ENCODE measurements at regions not wholly inside any gene's neighbourhood (a gene's known extent, or its start where the extent isn't known, plus 50 kb on each side); places are given as distances from the start of the nearest gene placed in this dataset.

DNA sequence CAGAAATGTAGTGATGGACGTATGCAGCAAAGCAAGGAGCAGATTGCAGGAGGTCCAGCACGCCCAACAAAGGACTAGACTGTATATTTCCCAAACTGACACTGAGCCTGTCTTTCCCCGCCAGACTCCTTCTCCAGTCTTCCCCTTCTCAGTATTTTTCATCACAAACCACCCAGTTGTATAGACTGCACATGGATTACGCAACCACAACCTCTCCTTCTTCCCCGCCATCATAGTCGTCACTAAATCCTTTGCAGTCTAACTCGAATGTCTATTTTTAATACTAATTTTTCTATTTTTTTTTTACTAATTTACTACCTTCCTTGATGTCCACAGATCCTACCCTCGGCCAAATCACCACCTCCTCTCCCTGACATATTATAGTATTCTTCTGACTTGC is 105.4 kb downstream of the MTNR1A start:
- no peaks in the 10 kb centered on the region for H3K36me3 ChIP-seq
- H3K4me3 ChIP-seq: no peak overlapping the region
- WGBS, 5 donors: 70 to 85% (median 79%) methylated on average over 8 of the region's 8 CpGs
- H3K9me3 ChIP-seq: peaks cover 8 to 38% (median 34%) of the 10 kb centered on the region in 8 donors
- no peak overlapping the region for H3K27ac ChIP-seq
- TF ChIP-seq, protein P1, sequence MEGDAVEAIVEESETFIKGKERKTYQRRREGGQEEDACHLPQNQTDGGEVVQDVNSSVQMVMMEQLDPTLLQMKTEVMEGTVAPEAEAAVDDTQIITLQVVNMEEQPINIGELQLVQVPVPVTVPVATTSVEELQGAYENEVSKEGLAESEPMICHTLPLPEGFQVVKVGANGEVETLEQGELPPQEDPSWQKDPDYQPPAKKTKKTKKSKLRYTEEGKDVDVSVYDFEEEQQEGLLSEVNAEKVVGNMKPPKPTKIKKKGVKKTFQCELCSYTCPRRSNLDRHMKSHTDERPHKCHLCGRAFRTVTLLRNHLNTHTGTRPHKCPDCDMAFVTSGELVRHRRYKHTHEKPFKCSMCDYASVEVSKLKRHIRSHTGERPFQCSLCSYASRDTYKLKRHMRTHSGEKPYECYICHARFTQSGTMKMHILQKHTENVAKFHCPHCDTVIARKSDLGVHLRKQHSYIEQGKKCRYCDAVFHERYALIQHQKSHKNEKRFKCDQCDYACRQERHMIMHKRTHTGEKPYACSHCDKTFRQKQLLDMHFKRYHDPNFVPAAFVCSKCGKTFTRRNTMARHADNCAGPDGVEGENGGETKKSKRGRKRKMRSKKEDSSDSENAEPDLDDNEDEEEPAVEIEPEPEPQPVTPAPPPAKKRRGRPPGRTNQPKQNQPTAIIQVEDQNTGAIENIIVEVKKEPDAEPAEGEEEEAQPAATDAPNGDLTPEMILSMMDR (IDR thresholded peaks at IDR 0.05 in 8 of 11, conservative IDR thresholded peaks at IDR 0.05 in 3 of 11): no peak
- TF ChIP-seq POLR2AphosphoS5 (IDR thresholded peaks at IDR 0.05) (no peak), POLR2A (IDR thresholded peaks at IDR 0.05) (no peak)
- H3K27me3 ChIP-seq (replicated peaks in 1 of 7): no peaks in the 10 kb centered on the region
- H3K4me1 ChIP-seq: no peaks in the 10 kb centered on the region
- no peak for DNase-seq
- intact Hi-C loops (cut with DNase I; ENCODE audit: low total_unique reads): no loop called here

DNA sequence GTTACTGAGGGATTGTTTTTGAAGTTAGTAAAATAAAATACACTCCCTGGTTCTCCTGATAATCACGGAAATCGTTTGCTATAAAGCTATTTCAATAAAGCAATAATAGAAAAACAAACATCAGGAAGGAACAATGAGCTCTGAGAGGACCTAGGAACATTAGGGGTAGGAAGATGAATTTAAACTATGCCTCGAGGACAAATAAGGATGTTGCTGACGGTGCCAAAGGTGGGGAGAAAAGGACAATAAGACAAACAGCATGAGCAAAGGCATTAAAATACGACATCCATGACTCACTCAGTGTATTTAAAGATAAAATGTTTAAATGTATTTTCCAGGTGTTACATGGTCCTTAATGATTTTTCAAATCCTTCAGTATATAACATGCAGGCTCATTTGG is 110.3 kb downstream of the MTNR1A start:
- 72 to 89% (median 75%) methylated on average over 5 of the region's 5 CpGs for WGBS, 5 donors
- DNase-seq: no peak
- peaks cover 0 to 4% (median under 1%) of the 10 kb centered on the region in 8 donors for H3K9me3 ChIP-seq
- no peak overlapping the region for H3K4me3 ChIP-seq
- no peaks in the 10 kb centered on the region for H3K36me3 ChIP-seq
- H3K27me3 ChIP-seq (replicated peaks in 1 of 7): no peaks in the 10 kb centered on the region
- no peaks in the 10 kb centered on the region for H3K4me1 ChIP-seq
- intact Hi-C loops (cut with DNase I; ENCODE audit: low total_unique reads): no loop called here
- no peak overlapping the region for H3K27ac ChIP-seq
- TF ChIP-seq POLR2A (IDR thresholded peaks at IDR 0.05) (no peak), POLR2AphosphoS5 (IDR thresholded peaks at IDR 0.05) (no peak)
- TF ChIP-seq, protein P1 (IDR thresholded peaks at IDR 0.05 in 8 of 11, conservative IDR thresholded peaks at IDR 0.05 in 3 of 11): no peak

DNA sequence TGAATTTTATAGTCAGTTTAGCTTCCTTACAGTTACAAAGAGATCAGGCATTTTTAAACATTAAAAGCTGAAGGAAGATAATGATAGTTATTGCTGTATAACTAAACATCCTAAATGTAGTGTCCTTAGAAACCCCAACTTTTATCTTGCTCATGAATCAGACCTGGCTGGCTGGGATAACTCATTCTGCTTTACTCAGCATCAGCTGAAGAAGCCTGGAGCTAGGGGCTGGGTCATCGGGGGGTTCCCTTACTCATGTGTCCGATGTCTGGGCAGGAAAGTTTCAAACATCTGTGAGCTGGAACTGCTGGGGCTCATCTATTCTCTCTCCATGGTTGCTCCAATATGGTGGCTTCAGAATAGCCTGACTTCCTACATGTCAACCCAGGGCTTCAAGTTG is 113.9 kb downstream of the MTNR1A start:
- H3K9me3 ChIP-seq: peaks cover 0 to 13% (median 4%) of the 10 kb centered on the region in 8 donors
- no peaks in the 10 kb centered on the region for H3K4me1 ChIP-seq
- H3K4me3 ChIP-seq: no peak overlapping the region
- WGBS, 5 donors: 78 to 96% (median 92%) methylated on average over 2 of the region's 2 CpGs
- no peak for DNase-seq
- TF ChIP-seq, protein P1 (IDR thresholded peaks at IDR 0.05 in 8 of 11, conservative IDR thresholded peaks at IDR 0.05 in 3 of 11): no peak
- TF ChIP-seq POLR2AphosphoS5 (IDR thresholded peaks at IDR 0.05) (no peak), POLR2A (IDR thresholded peaks at IDR 0.05) (no peak)
- H3K36me3 ChIP-seq: no peaks in the 10 kb centered on the region
- intact Hi-C loops (cut with DNase I; ENCODE audit: low total_unique reads): no loop called here
- no peak overlapping the region for H3K27ac ChIP-seq
- no peaks in the 10 kb centered on the region for H3K27me3 ChIP-seq (replicated peaks in 1 of 7)

DNA sequence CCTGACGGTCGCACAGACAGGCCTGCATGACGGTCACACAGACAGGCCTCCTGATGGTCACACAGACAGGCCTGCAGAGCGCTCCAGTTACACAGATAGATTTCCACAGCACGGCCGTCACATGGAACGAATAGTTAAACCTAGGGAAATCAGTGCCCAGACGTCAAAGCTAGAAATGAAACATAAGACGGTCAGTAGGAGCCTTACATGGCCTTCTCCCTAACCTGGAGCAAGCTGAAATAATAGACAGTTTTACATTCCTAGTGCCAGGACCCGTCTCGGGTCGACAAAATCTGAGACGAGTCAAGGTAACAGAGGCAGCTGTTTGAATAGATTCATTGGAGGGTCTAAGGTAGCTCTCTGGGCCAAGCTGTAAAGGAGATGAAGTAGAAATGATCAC is 126.9 kb downstream of the MTNR1A start:
- H3K4me3 ChIP-seq: no peak overlapping the region
- H3K4me1 ChIP-seq: no peaks in the 10 kb centered on the region
- H3K9me3 ChIP-seq: peaks cover 0 to 2% (median 0%) of the 10 kb centered on the region in 8 donors
- H3K27ac ChIP-seq: no peak overlapping the region
- intact Hi-C loops (cut with DNase I; ENCODE audit: low total_unique reads): no loop called here
- TF ChIP-seq POLR2AphosphoS5 (IDR thresholded peaks at IDR 0.05): no peak
- H3K27me3 ChIP-seq (replicated peaks in 1 of 7): no peaks in the 10 kb centered on the region
- DNase-seq: no peak
- WGBS, 5 donors: 86 to 93% (median 91%) methylated on average over 13 of the region's 13 CpGs
- H3K36me3 ChIP-seq: no peaks in the 10 kb centered on the region

DNA sequence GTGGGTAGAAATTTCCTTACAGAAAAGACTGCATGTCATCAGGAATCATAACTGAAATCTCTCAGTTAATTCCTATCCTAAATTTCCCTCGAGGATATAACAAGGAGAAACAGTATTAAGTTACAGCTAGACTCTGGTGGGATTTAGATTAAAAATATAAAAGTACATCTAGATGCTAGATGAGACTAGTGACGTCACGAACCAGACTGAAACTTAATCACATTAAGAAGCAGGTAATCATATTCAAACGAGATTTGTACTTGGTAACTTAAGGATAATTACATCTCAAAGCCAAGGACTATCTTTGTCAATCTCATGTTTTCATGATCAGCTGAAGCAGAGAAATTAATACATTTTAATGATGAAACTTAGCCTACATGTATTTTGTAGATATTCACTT is 130.6 kb downstream of the MTNR1A start:
- H3K9me3 ChIP-seq: no peaks in the 10 kb centered on the region
- no peak overlapping the region for H3K27ac ChIP-seq
- intact Hi-C loops (cut with DNase I; ENCODE audit: low total_unique reads): no loop called here
- no peaks in the 10 kb centered on the region for H3K4me1 ChIP-seq
- no peak for TF ChIP-seq POLR2AphosphoS5 (IDR thresholded peaks at IDR 0.05)
- TF ChIP-seq, protein P1 (IDR thresholded peaks at IDR 0.05 in 8 of 11, conservative IDR thresholded peaks at IDR 0.05 in 3 of 11): no peak
- no peak for TF ChIP-seq POLR2A (IDR thresholded peaks at IDR 0.05)
- 51 to 77% (median 52%) methylated on average over 4 of the region's 4 CpGs for WGBS, 5 donors
- H3K36me3 ChIP-seq: no peaks in the 10 kb centered on the region
- no peak overlapping the region for H3K4me3 ChIP-seq
- DNase-seq: no peak
- no peaks in the 10 kb centered on the region for H3K27me3 ChIP-seq (replicated peaks in 1 of 7)
